ENCODE measurements at regions not wholly inside any gene's neighbourhood (a gene's known extent, or its start where the extent isn't known, plus 50 kb on each side); places are given as distances from the start of the nearest gene placed in this dataset.

GRCh38 chr12:28066879-28067278 is 94.3 kb upstream of the PTHLH start:
- TF ChIP-seq CTCF (IDR thresholded peaks at IDR 0.05; ENCODE audit: low read depth, low read length, missing input control): no peak
- TF ChIP-seq RAD21 (IDR thresholded peaks at IDR 0.05): no peak
- no peak for TF ChIP-seq ZBTB33 (IDR thresholded peaks at IDR 0.05)
- no peak for TF ChIP-seq REST (IDR thresholded peaks at IDR 0.05)
- TF ChIP-seq JUND (IDR thresholded peaks at IDR 0.05): no peak
- no peak for TF ChIP-seq SP1 (IDR thresholded peaks at IDR 0.05)
- no peak for TF ChIP-seq TAF1 (conservative IDR thresholded peaks at IDR 0.05)
- TF ChIP-seq MAX (IDR thresholded peaks at IDR 0.05): no peak
- TF ChIP-seq NR2F2 (IDR thresholded peaks at IDR 0.05): no peak
- no peak for TF ChIP-seq GABPA (IDR thresholded peaks at IDR 0.05 in 1 of 2, conservative IDR thresholded peaks at IDR 0.05 in 1 of 2)
- no peak for TF ChIP-seq YY1 (IDR thresholded peaks at IDR 0.05)

All from liver (tissue), 3 donors.